KOPT-K1 (cell line): ENCODE measurements at regions not wholly inside any gene's neighbourhood (a gene's known extent, or its start where the extent isn't known, plus 50 kb on each side); places are given as distances from the start of the nearest gene placed in this dataset.

Experiments
- H3K27ac ChIP-seq: fragments of 200-600 bp; sonication (generic); 2 replicates; pipeline ENCODE4 v1.5.1; 2016; ENCODE audit warnings: antibody characterized with exemption, mild to moderate bottlenecking, low read depth, low read length; ENCODE audit not compliant: poor library complexity, severe bottlenecking
- H3K36me3 ChIP-seq: fragments of 200-600 bp; sonication (generic); 2 replicates; pipeline ENCODE4 v1.5.1; 2017; ENCODE audit warnings: antibody characterized with exemption, mild to moderate bottlenecking, low read length, moderate library complexity; ENCODE audit not compliant: insufficient read depth
- H3K9me3 ChIP-seq: fragments of 200-600 bp; sonication (generic); 2 replicates; pipeline ENCODE4 v1.5.1; 2017; ENCODE audit warnings: antibody characterized with exemption, low read length, mild to moderate bottlenecking; ENCODE audit not compliant: insufficient read depth, poor library complexity, severe bottlenecking

- Histone ChIP-seq H3K27ac (no peak overlapping the region), H3K9me3 (no peaks in the 10 kb centered on the region), H3K36me3 (no peaks in the 10 kb centered on the region)
Measured at GRCh38 chr4:176883681-176884418, 91.1 kb upstream of the VEGFC start.

DNA sequence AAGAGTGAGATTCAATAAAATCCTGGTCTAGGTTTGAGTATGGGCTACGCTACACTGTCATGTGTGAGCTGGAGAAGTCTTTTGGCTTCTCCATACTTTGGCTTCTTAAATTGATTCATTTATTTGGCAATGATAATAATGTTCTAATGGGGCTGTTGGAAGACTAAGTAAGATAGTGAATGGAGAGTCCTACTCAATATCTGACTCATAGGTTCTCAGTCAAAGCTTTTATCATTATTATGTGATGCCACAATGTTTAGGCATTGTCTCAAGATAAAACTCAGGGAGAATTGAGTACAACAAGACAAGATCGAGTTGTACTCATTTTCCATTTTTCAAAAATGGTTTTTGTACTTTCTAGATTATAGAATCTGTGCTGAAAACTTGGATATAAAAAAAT lies 92.5 kb upstream of the VEGFC start:
- Histone ChIP-seq H3K27ac (no peak overlapping the region), H3K9me3 (no peaks in the 10 kb centered on the region), H3K36me3 (no peaks in the 10 kb centered on the region)

GRCh38 chr4:176886135-176886534 lies 93.4 kb upstream of the VEGFC start:
- H3K36me3 ChIP-seq, result no peaks in the 10 kb centered on the region
- no peak overlapping the region for H3K27ac ChIP-seq
- H3K9me3 ChIP-seq, result no peaks in the 10 kb centered on the region

DNA sequence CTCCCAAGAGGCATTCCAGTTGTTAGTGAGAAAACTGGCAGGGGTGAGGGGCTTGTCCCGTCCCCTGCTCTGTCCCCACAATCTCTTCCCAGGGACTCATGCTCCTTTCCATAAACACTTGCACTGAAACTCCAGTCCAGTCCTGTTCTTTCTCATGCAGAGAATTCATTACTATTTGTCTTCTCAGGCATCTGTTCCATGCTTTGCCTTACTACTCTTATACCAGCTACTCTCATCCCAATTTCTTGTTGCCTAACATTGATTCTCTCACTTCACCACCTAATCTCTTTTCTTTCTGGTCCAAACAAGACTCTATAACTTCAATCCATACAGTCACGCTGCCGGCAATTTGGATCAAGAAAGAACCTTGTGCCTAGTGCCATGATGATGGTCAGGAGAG lies 97.1 kb upstream of the VEGFC start:
- no peaks in the 10 kb centered on the region for H3K36me3 ChIP-seq
- H3K9me3 ChIP-seq, result no peaks in the 10 kb centered on the region

DNA sequence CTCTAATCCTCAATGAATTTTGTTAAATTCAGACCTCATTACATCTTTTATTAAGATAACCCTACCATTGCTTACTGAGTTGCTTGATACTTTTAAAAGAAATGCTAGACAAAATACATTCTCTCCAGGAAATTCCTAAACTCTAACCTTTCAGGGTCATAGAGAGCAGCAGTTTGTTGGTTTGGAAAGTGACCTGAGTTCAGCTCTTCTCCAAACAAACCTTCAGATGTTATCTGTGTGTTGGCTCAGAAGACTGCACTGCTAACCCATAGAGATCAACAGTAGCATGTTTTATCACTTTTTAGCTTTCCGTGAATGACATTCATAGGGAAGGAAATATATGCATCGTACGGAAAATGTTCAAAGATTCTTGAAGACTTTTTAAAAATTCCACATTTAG lies 101.8 kb upstream of the VEGFC start:
- Histone ChIP-seq H3K36me3 (no peaks in the 10 kb centered on the region), H3K27ac (no peak overlapping the region), H3K9me3 (no peaks in the 10 kb centered on the region)

More for the DNA sequence above, 97.1 kb upstream of the VEGFC start:
- H3K27ac ChIP-seq, result no peak overlapping the region

DNA sequence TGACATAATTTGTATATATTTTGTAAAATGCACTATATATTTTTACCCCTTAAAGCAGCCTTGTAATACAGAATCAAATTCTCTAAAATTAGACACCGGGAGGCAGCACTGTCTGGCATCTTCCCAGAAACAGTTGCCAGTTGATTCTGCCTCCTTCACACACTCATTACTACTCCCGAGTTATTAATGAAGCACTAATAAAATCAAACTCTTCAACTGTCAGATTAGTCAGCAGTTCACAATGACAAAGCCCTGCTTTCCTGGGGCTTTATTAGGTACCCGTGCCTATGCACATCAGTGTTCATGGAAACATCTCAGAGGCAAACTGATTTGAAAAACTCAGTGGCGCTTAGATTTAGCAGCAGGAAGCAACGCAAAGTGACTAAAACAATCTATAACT lies 103.5 kb upstream of the VEGFC start:
- Histone ChIP-seq H3K27ac (no peak overlapping the region), H3K9me3 (no peaks in the 10 kb centered on the region), H3K36me3 (no peaks in the 10 kb centered on the region)

DNA sequence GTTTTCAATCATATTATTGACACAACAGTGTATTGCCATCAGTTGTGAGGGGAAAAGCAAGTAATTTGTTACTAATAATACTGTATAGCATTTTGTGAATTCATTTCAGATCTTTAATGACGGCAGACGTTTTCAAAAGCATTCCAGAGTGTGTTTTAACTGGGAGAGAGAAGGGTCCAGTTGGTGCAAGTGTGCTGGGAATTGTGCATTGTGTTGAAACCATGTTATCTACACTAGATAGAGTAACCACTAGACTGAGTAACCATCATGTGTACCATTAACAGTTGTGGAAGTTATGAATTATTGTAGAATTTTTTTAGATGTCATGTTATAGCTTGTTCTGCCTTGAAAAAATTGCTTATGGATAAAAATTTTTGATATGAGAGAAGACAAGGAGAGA lies 104.5 kb upstream of the VEGFC start:
- H3K27ac ChIP-seq, result no peak overlapping the region

GRCh38 chr4:176898791-176899190 lies 106.1 kb upstream of the VEGFC start:
- H3K9me3 ChIP-seq, result no peaks in the 10 kb centered on the region
- H3K27ac ChIP-seq, result no peak overlapping the region
- no peaks in the 10 kb centered on the region for H3K36me3 ChIP-seq

More for the DNA sequence above, 104.5 kb upstream of the VEGFC start:
- Histone ChIP-seq H3K9me3 (no peaks in the 10 kb centered on the region), H3K36me3 (no peaks in the 10 kb centered on the region)

DNA sequence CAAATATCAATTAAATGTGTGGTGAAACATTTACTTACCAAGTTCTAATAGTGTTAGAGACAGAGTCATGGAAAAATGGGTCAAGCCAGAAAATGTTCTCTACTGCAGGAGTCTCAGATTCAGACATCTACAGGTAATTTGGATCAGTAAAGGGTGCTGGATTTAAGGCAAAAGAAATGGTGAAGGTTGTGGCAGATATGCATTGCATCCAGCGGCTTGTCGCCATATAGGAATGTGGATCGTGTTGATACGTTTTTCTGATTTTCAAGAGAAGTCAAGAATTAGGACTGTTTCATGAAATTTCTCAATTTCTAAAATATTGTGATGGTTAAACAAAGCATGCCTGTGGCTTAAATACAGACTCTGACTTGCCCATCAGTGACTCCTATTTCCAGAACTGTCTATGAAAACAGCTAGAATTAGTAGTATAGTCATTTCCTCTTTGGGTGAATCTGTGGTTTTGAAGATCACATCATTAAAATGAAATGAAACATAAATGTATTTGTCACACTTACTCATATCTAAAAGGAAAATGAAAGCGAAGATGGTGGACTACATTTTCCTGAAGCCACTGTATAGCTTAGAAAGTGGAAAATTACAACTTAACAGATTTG lies 110.1 kb upstream of the VEGFC start:
- no peaks in the 10 kb centered on the region for H3K36me3 ChIP-seq
- peak overlapping the region; percentile 46 for H3K27ac ChIP-seq
- no peaks in the 10 kb centered on the region for H3K9me3 ChIP-seq

DNA sequence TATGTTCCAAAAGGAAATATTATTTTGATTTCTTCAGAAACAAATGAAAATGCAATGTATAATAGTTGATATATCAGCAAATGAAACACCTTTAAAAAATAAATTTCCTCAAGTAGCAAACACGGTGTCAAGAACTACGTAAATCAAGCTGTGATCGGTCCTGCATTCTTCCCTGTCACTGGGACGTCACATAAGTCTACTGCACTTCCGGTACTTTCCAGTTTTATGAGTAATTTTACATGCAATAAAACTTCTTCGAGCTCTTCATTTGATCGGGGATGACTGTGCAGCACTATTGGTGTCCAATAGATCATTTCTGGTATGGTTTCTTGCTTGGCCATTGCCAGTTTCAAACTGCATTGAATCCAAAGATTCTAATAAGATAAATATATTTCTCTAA lies 114.0 kb upstream of the VEGFC start:
- H3K9me3 ChIP-seq, result no peaks in the 10 kb centered on the region
- H3K36me3 ChIP-seq, result peaks cover 6% of the 10 kb centered on the region; the same call in 1 of the 2 replicates
- H3K27ac ChIP-seq, result no peak overlapping the region

- Histone ChIP-seq H3K9me3 (peaks cover 13% of the 10 kb centered on the region), H3K36me3 (peaks cover 6% of the 10 kb centered on the region; the same call in 1 of the 2 replicates), H3K27ac (no peak overlapping the region)
Measured at GRCh38 chr4:176910646-176911045, 117.9 kb upstream of the VEGFC start.

DNA sequence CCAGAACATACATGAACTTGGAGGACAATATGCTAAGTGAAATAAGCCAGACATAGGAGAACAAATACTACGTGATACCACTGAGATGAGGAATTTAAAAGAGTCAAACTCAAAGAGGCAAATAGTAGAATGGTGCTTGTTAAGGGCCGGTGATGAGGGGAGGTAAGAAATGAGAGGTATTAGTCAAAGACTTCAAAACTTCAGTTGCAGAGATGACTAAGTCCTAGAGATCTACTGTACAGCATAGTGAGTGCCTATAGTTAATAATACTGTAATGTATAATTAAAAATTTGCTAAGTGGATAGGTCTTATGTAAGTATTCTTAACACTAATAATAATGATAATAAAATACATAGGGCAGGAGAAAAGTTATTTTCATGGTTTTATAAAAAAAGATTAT lies 126.9 kb upstream of the VEGFC start:
- peaks cover 30% of the 10 kb centered on the region for H3K9me3 ChIP-seq
- no peak overlapping the region for H3K27ac ChIP-seq
- no peaks in the 10 kb centered on the region for H3K36me3 ChIP-seq

DNA sequence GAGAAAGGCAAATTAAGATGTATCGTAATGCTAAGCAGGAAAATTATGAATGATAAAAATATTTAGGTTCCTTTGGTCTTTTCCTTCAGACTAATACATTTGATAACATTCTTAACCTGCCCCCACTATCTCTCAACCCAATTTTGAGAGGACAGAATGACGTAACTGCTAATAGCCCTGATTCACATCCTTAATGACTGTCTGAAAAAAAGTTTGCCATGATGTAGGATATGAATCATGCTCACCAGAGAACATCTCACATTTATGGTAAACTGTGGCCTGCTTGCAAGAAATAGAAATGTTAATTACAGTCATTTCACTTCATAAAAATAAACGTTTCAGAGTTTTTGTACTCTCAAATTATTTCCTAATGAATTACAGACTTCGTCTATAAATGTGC lies 128.0 kb upstream of the VEGFC start:
- H3K9me3 ChIP-seq, result peaks cover 23% of the 10 kb centered on the region
- H3K36me3 ChIP-seq, result no peaks in the 10 kb centered on the region
- H3K27ac ChIP-seq, result no peak overlapping the region

DNA sequence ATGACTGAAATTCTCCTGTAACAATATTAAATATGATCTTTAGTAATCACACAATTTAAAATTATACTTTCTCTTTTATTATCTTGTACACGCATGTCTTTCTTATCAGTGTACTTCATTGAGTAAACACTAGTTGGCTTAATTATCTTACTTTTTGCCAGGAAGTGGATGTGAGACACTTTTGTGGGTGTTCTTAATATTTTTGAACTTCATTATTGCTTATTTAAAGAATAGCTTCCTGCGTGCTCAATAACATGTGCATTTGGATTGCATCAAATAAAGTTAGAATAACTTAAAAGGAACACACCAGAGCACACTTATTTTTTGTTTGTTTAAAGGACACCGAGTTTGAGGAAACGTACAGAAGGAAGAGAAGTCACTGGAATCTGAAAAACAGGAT lies 128.5 kb upstream of the VEGFC start:
- H3K9me3 ChIP-seq, result peaks cover 19% of the 10 kb centered on the region
- no peak overlapping the region for H3K27ac ChIP-seq
- no peaks in the 10 kb centered on the region for H3K36me3 ChIP-seq

- Histone ChIP-seq H3K36me3 (no peaks in the 10 kb centered on the region), H3K27ac (no peak overlapping the region), H3K9me3 (no peaks in the 10 kb centered on the region)
Measured at GRCh38 chr4:176924238-176924637, 131.5 kb upstream of the VEGFC start.

DNA sequence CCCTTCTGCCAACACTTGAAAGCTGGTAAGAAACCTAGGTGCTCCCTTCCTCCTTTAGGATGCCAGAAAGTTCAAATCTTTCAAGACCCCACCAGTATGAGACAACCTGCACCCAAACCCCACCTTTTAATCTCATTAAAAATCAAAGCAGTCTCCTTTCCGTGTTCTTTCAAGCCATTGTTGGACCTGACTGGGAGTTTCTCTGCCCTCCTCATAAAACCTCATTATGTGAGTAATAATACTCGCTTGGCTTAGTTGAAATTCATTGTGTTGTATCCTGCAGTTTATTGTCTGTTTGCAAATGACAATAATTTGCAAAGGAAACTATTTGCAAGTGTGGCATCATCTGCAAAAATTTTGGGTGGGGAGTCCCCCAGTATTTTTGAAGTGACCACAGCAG lies 133.2 kb upstream of the VEGFC start:
- Histone ChIP-seq H3K36me3 (no peaks in the 10 kb centered on the region; the same call in 1 of the 2 replicates), H3K27ac (no peak overlapping the region), H3K9me3 (no peaks in the 10 kb centered on the region)
